Left renal cortex interstitium (tissue), 4 donors: ENCODE measurements at regions not wholly inside any gene's neighbourhood (a gene's known extent, or its start where the extent isn't known, plus 50 kb on each side); places are given as distances from the start of the nearest gene placed in this dataset.

Experiments used
- DNase-seq, 4 donors: peaks; one replicate each; pipeline ENCODE4 v3.0.0-alpha.2; 2013; ENCODE audit warnings: low read depth in 4 of 4, low spot score in 2 of 4, missing footprints in 1 of 4

- DNase-seq, result no peak
These were observed 250.3 kb upstream of the TCF4 start for GRCh38 chr18:55838319-55838718.

- no peak for DNase-seq
These were observed 245.6 kb upstream of the TCF4 start for GRCh38 chr18:55833543-55833942.

- DNase-seq, result no peak
These were observed 242.6 kb upstream of the TCF4 start for GRCh38 chr18:55830544-55830943.

DNA sequence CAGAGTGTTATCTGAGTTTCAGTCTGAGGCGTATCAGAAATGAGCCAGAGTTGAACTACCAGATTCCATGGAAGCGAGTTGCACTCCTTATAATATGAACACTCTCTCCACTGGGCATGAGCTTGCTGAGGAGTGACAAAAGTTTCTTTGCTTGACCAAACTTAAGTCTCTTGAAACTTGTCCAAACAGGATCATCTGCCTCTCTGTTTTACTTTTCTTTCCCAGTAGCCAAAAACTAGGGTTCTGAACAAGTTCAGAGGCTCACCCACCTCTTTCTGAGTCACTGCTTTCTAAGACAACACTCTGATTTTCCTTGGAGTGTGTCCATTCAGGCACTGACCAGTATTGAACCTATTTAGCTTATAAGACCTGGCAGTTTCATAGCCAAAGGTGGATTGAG lies 233.2 kb upstream of the TCF4 start:
- DNase-seq, result no peak

GRCh38 chr18:55819448-55819847 lies 231.5 kb upstream of the TCF4 start:
- DNase-seq, result no peak

- no peak for DNase-seq
These were observed 230.3 kb upstream of the TCF4 start for GRCh38 chr18:55818284-55818683.

DNA sequence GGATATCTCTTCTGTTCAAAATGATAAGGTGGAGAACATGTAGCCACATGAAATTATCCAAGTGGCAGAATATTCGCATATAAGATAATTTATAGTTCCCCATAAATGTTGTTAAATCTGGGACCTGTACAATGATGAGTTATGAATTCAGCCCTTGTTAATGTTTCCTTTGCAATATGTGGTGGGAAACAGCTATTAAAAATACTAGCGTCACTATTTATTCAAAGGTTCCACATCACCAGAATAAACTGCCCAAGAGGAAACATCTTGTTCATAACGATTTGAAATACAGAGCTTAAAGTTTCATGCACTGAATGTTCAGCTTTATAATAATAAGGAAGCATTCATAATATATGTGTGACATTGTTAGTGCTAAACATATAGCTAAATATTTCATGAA lies 223.9 kb upstream of the TCF4 start:
- no peak for DNase-seq

GRCh38 chr18:55805666-55806065 lies 217.7 kb upstream of the TCF4 start:
- no peak for DNase-seq

GRCh38 chr18:55795101-55795669 lies 207.2 kb upstream of the TCF4 start:
- no peak for DNase-seq

DNA sequence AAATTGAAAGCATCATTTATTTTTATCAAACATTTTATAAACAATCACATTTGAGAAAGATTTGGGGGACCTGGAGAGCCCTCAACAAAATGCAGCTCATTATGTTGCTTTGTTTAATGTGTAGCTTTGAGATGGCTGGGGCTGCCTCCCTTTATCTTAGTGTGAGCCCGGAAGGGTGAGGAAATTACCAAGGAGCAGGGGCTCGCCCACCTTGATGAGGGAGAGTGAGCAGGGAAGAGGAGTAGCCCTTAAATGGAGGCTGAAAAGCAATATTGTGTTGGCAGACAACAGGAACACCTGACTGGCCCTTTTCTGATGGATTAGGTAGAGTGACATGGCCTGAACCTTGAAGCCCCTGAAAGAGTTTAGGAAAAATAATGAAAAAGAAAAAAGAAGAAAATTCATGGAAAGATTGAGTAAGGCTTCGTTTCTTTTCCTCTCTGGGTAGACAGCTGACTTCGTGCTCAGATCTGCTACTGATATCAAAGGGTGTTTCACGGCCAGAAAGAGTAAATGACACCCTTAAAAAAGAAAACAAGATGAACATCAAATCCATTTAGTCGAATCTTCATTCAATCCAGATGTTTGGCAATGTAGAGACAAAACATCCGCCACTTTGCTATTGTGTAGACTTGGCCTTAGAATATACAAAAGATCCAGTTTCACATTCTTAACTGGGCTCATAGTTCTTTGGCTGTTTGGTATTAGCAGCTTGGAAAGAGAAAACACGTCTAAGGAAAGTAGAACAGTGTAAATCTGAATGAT lies 206.5 kb upstream of the TCF4 start:
- DNase-seq, result no peak

- no peak for DNase-seq
These were observed 202.3 kb upstream of the TCF4 start for GRCh38 chr18:55790296-55790695.

- no peak for DNase-seq
These were observed 199.6 kb upstream of the TCF4 start for GRCh38 chr18:55787536-55788073.

GRCh38 chr18:55786651-55787272 lies 198.8 kb upstream of the TCF4 start:
- no peak for DNase-seq

DNA sequence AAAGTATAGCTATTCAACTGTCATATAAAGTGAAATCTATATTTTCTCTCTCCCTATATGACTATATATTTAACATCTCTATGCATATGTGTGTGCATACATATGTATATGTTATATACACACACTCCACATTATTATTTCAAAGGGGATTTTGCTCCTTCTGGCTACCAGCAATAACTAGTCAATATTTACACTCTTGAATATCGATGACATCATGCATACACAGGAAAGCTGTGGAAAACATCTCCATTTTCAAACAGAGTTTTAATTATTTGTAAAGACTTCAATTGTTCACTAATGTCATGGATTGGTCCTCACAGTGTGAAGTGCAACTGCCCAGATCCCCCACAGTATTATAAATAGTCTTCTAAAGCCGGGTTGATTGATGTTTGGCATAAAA lies 195.9 kb upstream of the TCF4 start:
- DNase-seq, result no peak

- peak in 3 of 4 donors; percentile 46 to 60 (median 48) for DNase-seq
These were observed 193.5 kb upstream of the TCF4 start for GRCh38 chr18:55781481-55781957.

DNA sequence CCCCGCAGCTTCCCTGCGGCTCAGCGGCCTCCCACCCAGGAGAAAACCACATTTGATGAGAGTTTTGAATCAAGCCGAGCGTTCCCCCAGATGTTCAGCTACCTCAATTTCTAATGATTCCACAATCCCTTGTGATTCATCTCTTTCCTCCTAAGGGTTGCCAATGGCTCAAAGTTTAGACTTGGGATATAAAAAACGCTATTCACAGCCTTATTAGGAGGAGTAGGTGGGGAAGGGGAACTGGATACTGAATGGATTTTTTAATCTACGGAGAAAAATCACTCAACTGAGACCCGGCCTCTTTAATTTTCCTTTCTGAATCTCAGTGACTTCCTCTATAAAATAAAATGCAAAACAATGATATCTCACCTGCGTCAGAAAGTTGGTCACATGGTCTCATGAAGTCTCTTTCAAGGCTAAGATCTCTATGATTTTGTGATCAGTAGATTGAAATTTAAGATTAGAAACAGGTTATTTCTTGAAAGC lies 192.6 kb upstream of the TCF4 start:
- DNase-seq, result no peak

- DNase-seq, result peak in 3 of 4 donors; percentile 24 to 37 (median 28)
These were observed 191.9 kb upstream of the TCF4 start for GRCh38 chr18:55779691-55780585.

DNA sequence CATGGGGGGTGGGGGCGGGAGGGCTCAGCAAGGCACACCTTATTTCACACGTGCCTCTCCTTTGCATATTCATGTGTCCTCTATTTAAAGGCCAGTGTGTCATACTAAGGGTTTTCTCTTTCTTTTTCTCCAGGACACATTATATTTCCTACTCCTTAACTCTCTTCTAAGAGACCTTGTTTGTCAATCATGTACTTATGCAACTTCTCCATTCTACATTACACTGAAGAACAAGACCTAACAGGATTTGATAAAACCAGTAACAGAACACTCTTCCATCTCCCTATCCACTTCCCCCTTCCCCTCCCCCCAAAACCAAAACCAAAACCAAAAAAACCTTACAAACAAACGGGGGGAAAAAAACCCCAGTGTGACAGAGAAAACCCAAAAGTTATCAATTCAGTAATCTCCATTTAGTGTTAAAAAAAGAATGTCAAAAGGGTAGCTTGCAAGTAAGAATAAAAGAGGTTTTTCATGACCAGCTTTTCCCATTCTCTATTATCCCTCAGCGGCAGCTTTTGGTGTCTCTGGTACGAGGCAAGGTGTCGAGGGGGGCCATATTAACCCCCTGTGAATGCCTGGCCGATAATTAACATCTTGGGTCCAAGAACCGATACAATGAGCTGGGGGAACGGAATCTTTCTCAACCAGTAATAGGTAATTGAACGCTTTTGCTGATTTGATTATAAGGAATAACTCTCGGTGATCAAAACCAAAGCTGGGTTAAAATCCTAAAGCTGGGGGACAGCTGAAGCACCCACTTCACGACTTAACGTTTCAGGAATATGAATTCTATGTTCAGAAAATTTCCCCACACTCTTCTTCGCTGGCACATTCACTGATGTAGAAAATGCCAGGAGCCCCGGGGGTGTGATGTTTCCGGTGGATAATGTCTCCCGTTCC lies 191.0 kb upstream of the TCF4 start:
- peak in 2 of 4 donors; percentile 13 for DNase-seq

- no peak for DNase-seq
These were observed 189.8 kb upstream of the TCF4 start for GRCh38 chr18:55777666-55778304.
